SK-N-MC (cell line): ENCODE measurements at regions not wholly inside any gene's neighbourhood (a gene's known extent, or its start where the extent isn't known, plus 50 kb on each side); places are given as distances from the start of the nearest gene placed in this dataset.

Experiments
- EZH2 ChIP-seq: fragments of 200-600 bp; sonication (generic); IDR thresholded peaks from one replicate; pipeline ENCODE4 v1.6.1; 2017; ENCODE audit warnings: antibody characterized with exemption
- POLR2AphosphoS5 ChIP-seq: IDR thresholded peaks from 2 replicates; pipeline ENCODE4 v1.6.1; 2012; ENCODE audit warnings: mild to moderate bottlenecking, low read depth, low read length, borderline replicate concordance

DNA sequence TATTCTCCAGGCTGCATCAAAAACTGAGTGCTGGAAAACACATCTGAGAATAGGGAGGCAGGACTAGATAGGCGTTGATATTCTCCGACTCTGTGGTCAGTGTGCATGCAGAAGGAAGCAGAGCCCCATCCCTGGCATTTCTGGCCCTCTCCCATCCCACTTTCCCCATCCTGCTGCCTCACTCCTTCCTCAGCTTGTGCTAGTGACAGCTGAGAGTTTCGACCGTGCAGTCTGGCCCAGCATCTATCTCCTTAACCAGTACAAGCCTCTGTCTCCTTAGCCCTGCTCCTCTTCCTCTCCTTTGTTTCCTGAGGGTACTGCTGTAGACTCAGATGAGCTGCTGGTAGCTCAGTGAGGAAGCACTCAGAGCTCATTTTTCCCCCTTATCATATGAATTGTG is 163.2 kb downstream of the SUCLA2 start:
- TF ChIP-seq EZH2: no peak
- no peak for TF ChIP-seq POLR2AphosphoS5
